ENCODE measurements at regions not wholly inside any gene's neighbourhood (a gene's known extent, or its start where the extent isn't known, plus 50 kb on each side); places are given as distances from the start of the nearest gene placed in this dataset.

DNA sequence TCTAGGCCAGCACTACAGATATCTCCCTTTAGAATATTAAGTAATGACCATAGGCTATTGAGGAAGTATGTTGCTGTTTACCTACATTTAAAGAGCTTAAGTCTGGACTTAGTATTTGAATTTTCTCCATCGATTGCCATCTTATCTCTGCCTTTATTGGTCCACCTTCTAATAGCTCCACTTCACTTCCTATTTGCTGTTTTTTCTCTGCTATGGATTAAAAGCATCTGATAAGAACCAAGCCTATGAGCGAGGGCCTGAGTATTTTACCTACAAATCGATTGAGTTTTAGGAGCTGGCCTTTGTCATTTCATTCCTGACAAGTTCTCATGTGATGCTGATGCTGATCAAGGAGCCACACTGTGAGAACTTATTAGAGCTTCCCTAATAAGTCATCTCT lies 52.6 kb upstream of the AKAP13 start:
- TF ChIP-seq POLR2A (IDR thresholded peaks at IDR 0.05) (no peak), CTCF (IDR thresholded peaks at IDR 0.05) (no peak)

Measured in uterus (tissue), 2 donors.